SHP77 treated with DMSO at 0.1 percent for 48 hours (cell line): ENCODE measurements at regions not wholly inside any gene's neighbourhood (a gene's known extent, or its start where the extent isn't known, plus 50 kb on each side); places are given as distances from the start of the nearest gene placed in this dataset.
"Not testable (repeated sequence)": the region's sequence is repeated elsewhere in the genome, so short reads cannot be mapped to it uniquely, and the experiment has no call there.

ENCODE experiments used
- DNase-seq: peaks from one replicate; lab custom pipeline; 2025; lab: John Stamatoyannopoulos, UW

DNA sequence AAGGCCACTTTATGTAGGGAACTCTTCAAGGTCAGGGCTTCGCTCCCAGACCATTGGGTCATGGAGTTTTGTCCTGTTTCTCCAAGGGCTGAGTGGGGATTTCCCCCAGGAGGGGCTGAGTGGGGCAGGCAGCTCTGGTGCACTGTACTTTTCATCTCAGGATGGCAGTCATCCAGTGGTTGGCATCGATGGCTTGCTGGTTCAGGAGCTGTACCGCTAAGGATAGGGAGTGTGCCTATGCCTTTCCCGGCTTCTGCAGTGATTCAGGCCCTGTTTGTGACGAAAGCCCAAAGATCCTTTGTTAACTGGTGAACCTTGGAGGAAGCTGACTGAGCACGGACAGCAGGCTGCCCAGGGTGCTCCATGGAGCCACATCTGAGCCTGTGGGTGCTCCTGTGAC lies 100.1 kb upstream of the GADD45A start:
- DNase-seq = no peak

DNA sequence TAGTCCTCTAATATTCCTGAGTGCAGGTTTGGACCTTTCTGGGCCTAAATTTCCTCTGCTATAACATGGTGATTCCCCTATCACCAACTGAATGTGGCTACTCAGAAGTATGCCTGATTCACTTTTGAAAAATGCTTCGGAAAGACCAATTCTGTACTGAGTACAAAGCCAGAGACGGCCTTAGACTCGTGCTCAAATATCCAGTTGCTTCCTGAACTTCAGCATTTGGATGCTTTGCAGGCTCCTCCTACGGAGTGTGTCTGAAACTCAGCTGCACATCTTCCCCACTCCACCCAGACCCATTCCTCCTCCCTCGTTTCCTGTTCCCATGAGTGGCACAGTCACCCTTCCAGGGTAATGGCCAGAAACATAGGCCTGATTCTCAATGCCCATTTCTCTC lies 98.4 kb upstream of the GADD45A start:
- DNase-seq = no peak

DNA sequence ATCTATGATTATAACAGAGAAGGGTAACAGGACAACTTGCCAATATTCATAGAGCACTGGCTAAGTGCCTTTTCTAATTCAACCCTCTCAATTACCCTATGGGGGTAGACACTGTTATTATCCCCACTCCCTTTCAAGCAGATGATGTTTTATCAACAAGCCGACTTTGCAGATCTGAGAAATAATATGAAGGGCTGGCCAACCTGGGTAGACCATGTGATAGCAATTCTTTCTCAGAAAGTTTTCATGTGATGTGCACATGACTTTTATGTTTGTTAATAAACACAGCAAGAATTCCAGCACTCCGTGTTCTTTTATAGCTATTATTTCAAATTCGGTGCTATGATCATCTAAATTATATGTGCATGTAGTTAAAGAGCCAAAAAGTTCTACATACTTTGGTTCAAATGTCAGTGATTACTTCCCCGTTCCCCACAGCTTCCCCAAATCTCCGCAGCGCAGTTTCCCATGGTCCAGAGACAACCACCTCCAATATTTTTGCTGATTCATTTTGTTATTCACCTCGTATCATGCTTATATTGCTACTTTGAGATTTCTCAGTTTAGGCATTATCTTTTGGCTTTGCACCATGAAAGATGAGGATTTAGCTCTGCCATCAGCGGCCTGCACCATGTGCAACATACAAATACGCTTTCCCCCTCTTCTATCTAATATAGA lies 96.7 kb upstream of the GADD45A start:
- no peak for DNase-seq

DNA sequence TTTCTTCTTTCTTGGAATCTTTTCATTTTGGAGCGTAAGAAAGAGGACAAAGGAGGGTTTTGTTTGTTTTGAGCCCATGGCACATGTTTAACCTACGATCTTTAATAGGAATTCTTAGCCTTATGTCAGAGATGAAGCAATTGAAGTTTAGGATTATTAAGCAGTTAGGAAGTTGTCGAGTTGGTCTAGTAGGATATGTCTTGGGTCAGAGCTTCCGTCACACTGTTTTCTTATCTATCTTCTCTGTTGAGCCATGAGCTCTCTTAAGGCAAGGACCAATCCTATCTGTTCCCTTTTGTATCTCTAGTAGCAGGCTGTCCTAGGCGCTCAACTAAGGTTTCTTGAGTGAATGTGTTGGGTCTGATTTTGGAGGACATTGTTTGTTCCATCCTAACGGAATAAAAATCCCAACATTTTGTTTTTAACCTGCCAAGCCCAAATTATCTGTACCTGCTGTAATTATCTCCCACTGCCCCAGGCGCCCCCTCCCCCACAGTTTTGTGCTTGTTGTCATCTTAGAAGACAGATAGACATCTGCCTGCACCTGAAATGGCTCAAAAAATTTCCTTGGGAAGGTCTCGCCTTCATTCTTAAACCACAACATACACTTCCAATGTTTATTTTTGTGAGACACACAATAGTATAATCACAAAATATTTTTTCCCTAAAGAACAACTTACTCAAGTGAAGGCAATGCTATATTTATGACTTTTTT lies 95.3 kb upstream of the GADD45A start:
- no peak for DNase-seq

DNA sequence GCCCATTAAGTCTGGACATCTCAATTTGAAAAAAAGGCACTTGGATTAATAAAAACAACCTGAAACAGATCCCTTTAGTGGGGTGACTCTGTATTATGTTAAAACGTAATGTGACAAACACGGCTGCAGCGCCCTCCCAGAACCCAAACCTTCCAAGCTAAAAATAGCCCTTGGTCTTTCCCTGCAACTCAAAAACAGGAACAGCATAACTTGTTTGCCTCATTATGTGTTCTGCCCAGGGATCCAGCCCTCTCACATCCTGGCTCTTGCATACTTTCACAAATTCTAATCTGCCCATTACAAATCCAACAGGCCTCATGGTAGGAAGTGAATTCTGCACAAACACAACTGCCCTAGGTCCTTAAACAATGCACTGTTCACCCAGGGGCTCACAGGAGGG lies 94.7 kb upstream of the GADD45A start:
- no peak for DNase-seq

DNA sequence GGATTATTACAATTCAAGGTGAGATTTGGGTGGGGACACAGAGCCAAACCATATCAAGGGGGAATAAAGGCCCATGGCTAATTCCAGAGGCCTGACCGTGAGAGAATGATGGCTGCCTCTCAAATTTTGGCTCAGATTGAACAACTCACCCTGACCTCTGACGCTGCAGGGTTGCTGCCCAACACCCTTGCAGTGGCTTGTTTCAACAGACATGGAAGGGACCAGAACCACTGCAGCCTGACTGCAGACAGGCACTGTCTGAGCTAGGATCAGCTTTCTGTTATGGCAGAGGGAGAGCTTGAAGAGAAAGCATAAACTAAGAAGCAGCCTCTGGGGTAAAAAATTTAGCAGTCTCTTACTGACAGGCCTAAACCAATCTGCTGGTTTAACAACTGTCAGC lies 90.2 kb upstream of the GADD45A start:
- no peak for DNase-seq

DNA sequence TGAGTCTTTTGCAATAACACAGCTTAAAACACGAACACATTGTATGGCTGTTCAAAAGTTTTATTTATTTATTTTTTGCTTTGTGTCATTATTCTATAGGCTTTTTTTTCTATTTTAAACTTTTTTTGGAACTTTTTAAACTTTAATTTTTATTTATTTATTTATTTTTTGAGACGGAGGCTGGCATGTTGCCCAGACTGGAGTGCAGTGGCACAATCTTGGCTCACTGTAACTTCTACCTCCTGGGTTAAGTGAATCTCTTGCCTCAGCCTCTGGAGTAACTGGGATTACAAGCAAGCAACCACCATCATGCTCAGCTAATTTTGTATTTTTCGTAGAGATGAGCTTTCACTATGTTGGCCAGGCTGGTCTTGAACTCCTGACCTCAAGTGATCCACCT lies 88.3 kb upstream of the GADD45A start:
- DNase-seq = no peak

DNA sequence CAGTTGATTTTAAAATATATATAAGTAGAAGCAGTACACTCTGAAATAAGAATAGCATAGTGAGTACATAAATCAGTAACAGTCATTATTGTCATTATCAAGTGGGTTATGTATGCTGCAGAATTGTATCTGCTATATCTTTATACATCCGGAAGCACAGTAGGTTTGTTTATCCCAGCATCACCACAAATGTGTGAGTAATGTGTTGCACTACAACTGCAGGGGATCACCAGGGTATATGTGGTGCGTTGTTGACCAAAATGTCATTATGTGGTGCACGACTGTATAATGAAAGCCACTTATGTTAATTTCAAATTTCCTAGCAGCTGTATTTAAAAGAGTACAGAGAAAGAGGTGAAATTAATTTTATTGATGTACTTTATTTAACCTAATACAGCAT lies 87.7 kb upstream of the GADD45A start:
- no peak for DNase-seq

DNA sequence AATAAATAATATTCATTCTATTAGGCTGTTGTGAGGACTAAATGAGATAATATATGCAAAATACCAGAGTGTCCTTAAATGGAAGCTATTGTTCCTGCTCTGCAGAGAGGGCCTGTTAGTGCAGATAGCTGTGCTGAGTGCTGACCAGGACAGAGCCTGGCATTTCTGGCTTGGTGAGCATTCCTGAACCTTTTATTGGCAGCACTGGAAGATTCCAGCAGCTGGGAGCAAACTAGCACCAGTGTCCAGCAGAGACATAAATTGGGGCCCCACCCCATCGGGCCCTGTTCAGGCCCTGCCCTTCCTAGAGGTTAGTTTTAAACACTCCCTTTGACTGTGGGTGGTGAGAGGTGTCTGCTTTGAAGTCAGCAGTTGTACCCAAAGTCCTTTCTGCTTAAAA lies 85.9 kb upstream of the GADD45A start:
- no peak for DNase-seq

DNA sequence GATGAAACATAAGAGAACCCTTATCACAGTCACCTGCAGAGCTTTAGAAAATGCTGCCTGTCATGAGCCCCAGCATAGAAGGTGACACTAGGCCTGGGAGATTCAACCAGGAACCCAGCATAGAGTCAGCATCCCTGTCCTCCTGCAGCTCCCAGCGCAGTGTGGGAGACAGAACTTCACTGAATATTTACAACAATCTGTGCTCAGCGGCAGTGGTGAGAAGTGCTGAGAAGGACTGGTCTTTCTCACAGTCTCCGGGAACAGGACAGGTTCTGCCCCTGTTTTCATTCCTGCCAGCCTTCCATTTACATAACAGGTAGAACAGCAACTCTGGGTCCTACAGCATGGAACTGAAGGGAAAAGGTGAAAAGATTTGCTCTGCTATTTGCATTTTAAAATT lies 83.5 kb upstream of the GADD45A start:
- DNase-seq = no peak

DNA sequence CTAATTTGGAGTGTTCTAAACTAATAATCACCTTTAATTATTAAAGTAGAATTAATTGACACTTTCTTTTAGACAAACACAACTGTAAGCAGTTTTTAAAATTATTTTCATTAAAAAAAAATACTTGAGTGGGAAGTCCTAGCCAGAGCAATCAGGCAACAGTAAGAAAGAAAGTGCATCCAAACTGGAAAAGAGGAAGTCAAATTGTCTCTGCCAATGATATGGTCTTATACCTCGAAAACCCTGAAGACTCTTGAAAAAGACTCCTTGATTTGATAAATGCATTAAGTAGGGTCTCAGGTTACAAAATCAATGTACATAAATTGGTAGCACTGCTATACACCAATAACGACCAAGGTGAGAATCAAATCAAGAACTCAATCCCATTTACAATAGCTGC lies 83.0 kb upstream of the GADD45A start:
- no peak for DNase-seq

DNA sequence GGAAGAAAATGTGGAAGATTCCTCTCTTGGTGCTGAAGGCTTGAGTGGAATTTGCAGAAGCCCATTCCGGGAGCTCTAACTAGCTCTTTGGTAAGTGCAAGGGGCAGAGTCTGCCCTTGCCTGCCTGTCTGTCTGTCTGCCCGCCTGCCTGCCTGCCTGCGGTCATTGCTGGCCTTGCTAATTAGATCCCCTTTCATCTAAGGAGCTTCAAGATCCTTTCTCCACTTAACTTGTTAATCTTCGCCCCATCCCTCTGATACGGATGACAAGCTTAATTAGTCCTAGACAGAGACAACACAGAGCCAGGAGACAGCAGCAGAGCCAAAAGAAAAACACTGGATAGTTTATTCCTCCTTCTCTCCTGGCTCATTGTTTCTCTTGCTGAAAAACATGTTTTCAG lies 80.2 kb upstream of the GADD45A start:
- DNase-seq = no peak

DNA sequence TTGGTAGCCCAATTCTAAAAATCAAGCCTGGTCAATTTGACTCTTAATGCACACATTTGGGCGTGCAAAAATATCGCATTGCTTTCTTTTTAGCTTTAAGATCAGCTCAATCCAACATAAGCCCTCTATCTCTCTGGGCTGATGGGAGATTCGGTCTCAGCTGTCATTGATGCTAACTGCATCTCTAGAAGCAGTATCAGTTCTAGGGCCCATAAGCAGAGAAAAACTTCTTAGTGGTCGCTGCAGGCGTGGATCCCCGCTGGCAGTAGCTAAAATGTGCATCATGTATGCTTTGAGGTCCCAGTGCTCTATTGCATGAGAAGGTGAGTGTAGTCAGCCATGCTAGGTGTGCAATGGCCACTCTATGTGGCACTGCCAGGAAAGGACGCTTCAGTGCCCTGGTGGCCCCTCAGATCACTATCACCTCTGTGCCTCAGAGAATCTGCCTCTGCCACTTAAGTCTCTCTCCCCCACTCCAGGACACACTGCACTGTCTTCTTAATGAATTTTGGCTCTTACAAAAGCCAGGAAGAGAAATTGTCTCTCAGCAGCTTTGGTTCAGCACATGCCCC lies 79.7 kb upstream of the GADD45A start:
- no peak for DNase-seq

DNA sequence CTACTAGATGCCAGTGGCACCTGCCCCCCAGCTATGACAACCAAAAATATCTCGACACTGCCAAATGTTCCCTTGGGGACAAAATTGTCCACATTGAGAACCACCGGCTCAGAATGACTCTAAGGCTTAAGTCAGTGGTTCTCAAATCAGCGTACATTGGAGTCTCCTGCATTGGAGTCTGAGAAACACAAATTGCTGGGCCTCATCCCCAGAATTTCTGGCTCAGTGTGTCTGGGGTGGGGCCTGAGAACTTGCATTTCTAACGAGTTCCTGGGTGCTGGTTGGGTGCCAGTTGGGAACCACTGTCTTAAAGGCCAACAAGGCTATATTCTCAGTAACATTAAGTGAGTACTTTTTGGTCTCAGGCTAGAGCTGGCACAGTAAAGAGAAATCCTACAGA lies 77.7 kb upstream of the GADD45A start:
- DNase-seq = no peak

DNA sequence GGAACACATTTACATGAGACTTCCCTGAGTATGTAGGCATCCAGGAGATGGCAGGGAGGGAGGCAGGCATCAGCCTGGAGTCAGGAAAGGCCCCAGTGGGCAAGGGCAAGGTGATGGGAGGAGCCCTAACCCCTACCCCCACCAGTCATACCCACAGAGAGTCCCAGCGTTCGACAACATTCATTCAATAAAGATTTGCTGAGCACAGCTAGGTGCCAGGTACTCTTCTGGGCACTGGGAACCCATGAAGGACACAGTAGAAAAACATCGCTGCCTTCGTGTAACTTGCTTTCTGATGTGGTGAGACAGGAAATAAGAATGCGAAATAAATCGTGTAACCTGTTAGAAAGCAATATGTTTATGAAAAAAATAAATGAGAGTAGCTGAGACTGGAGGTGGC lies 77.3 kb upstream of the GADD45A start:
- DNase-seq = no peak

DNA sequence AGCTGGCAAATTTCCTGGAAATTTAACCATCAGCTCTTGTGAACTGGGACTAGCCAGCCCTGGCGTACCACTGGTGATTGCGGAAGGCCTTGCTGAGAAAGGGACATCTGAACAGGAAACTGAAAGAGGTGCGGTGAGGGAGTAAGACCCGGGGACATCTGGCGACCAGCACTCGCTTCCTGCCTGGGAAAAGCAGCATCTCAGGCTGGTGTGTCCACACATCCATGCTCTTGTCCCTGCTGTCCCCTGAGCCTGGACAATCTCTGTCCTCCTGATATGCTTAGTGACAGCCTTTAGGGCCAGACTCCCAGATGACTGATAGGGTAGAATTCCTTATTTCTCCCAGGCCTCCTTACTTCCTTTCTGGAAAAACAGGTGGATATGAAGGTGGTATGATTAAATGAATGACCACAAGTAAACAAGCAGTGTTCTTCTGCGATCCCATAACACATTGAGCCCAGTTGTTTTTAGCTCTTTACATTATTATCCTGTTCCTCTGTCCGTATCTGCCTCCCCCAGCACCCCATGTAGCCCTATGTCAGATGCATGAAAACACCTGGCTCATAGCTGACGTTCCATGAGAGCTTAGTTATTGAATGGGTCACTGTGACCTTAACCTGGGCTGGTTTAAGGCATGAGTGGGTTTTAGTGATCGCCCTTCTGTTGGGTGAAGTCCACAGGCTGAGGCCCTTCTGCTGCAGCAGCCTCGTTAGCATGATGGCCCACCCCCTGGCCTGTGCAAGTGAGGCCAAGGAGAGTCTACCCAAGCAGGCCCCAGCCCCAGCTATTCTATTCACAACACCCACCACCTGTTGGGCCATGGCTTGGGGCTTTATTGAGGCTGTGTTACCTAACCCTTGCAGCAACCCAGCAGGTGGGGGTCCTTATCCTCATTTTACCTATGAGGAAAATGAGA lies 76.1 kb upstream of the GADD45A start:
- no peak for DNase-seq

DNA sequence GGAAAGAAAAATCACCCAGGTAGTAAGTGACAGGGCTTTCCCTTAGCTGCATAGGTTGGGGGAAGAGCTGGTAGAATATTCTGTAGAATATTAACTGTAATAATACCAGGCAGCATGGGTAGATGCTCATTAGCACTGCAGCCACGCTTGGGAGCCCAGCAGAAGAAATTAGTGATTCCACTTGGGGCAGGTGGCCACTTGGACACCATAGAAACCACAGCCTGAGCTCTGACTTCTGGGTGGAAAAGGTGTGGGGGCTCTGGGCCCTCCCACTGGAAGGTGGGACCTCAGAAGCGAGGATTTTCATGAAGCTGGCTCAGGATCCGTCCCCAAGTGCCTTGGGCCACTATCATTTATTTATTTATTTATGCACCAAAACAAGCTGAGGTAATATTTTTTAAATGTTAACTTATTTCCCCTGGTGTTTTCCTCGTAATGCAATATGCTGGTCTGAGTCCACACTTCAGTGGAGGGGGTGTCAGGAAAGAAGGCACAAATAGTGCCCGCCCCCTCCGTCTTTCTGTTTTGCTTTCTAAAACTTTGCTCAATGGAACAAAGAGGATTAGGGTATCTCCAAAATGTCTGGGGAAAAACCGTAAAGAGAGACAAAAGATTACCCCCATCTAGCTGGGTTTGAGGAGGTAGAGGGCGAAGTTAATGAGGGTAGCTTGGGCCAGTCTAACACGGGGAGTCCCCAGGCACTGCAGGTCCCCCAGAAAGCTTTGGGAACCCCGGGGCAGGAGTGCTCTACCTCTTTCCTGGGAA lies 75.2 kb upstream of the GADD45A start:
- no peak for DNase-seq

DNA sequence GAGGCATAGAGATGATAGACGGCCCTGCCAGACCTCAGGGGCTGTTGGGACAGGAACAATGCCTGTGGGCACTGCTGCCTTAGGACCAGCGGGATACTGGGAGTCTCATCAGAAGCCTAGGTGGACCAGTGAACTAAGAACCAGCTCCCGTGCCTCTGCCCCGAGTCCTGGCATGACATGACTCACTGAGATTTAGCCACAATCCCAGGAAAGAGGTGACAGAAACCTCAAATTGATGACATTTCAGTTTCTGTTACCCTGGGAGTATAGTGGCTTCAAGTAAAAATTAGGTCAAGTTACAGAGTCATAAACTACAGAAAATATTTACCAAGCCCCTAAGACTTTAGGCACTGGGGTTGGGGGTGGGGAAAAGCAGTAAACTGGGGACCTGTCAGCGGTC lies 74.6 kb upstream of the GADD45A start:
- no peak for DNase-seq

DNA sequence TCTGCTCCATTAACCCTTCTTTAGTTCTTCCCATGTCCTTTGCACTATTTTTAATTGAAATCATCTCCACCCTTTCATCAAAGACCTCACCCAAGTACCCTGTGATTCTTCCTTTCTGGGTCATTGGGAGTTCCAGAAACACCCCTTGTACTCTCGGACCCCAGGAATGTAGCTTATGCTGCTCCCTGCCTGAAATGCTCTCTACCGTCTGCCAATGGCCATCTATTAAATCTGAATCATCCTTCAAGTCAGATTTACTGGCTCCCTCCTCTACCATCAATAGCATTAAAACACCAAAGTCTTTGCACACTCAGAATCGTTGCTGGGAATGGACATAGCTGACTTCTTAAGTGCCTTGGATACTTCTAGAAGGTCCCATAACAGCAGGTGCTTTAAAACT lies 73.2 kb upstream of the GADD45A start:
- no peak for DNase-seq

DNA sequence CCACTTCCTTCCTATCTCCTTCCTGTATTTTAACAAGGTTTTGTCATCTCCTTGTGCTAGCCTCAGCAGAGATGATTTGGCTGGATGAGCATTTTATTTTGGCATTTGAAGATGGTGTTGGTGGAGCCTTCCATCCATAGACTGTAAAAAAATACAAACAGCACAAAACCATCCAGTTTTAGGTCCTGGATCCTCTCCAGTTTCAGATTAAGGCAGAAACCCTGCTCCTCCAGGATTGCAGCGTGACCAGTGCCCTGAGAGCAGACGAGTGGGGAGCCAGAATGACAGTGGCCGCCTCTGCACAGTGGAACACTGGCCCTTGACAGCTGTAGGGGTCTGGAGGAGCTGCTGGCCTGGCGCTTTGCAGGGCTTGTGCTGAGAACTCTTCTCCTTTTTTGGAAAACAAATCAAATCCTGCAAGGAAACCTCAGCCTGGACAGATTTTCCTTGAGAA lies 72.2 kb upstream of the GADD45A start:
- no peak for DNase-seq

DNA sequence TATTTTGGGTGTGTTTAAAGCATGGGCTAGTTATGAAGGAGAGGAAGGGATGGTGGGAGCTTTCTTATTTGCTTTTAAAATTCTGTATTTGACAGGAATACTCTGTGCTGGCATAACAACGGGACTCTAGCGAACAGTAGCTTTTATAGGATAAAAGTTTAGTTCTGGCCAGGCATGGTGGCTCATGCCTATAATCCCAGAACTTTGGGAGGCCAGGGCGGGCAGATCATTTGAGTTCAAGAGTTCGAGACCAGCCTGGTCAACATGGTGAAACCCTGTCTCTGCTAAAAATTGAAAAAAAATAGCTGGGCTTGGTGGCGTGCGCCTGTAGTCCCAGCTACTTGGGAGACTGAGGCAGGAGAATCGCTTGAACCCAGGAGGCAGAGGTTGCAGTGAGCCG lies 71.5 kb upstream of the GADD45A start:
- not testable (repeated sequence) for DNase-seq

DNA sequence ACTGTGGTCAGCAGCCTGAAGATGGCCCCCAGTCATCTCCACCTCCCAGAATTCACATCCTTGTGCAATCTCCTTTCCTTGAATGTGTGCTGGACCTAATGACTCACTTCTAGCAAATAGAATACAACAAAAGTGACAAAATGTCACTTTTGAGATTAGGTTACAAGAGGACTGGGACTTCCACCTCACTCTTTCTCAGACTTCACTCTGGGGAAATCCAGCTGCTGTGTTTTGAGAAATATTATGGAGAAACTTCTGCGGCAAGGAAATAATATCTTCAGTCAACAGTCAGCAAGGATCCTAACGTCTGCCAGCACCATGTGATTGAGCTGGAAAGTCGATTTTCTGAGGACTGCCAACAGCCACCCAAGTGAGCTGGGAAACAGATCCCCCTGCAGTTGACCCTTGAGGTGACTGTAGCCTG lies 70.5 kb upstream of the GADD45A start:
- no peak for DNase-seq
